ENCODE measurements at regions not wholly inside any gene's neighbourhood (a gene's known extent, or its start where the extent isn't known, plus 50 kb on each side); places are given as distances from the start of the nearest gene placed in this dataset.
"Not testable (repeated sequence)": the region's sequence is repeated elsewhere in the genome, so short reads cannot be mapped to it uniquely, and the experiment has no call there.

- Histone ChIP-seq H3K9me3 (ENCODE audit: control insufficient read depth, low read length) (no peaks in the 10 kb centered on the region), H3K36me3 (ENCODE audit: control insufficient read depth, insufficient read depth, low read length) (no peaks in the 10 kb centered on the region), H3K27ac (no peak overlapping the region), H3K4me1 (no peaks in the 10 kb centered on the region), H3K4me3 (ENCODE audit: low read depth, low read length) (no peak overlapping the region), H3K4me2 (ENCODE audit: low read length) (no peak overlapping the region), H3K27me3 (ENCODE audit: control insufficient read depth, insufficient read depth, low read length) (no peaks in the 10 kb centered on the region), H2AFZ (no peak overlapping the region), H3K9ac (no peak overlapping the region), H3K79me2 (no peaks in the 10 kb centered on the region)
- TF ChIP-seq CTCF (IDR thresholded peaks at IDR 0.05): no peak
These were observed 197.4 kb upstream of the PRSS16 start for GRCh38 chr6:27049863-27050781.

- H3K27me3 ChIP-seq (ENCODE audit: control insufficient read depth, insufficient read depth, low read length); H3K4me2 ChIP-seq (ENCODE audit: low read length); H3K79me2 ChIP-seq; H3K27ac ChIP-seq; H3K4me1 ChIP-seq; H3K4me3 ChIP-seq (ENCODE audit: low read depth, low read length); H3K36me3 ChIP-seq (ENCODE audit: control insufficient read depth, insufficient read depth, low read length); H3K9me3 ChIP-seq (ENCODE audit: control insufficient read depth, low read length); H3K9ac ChIP-seq; H2AFZ ChIP-seq: not testable (repeated sequence)
These were observed 195.3 kb upstream of the PRSS16 start for GRCh38 chr6:27052082-27052730.

DNA sequence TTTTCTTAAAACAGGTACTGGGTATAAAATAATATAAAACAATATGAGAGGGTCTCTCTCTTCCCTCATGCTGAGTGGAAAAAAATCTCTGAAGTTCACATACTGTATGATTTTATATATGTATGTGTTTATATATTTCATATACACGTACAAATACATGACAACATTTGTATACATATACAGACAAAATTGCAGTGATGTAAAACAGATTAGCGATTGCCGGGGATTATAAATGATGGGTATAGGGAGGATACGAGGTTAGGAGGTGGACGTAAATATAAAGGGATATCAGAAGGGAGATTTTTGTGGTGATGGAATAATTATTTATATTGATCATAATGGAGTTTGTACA is 194.8 kb upstream of the PRSS16 start:
- Histone ChIP-seq H3K4me2 (ENCODE audit: low read length) (no peak overlapping the region), H3K4me1 (no peaks in the 10 kb centered on the region), H3K4me3 (ENCODE audit: low read depth, low read length) (no peak overlapping the region), H3K9ac (no peak overlapping the region), H2AFZ (no peak overlapping the region), H3K9me3 (ENCODE audit: control insufficient read depth, low read length) (no peaks in the 10 kb centered on the region), H3K27ac (no peak overlapping the region), H3K27me3 (ENCODE audit: control insufficient read depth, insufficient read depth, low read length) (no peaks in the 10 kb centered on the region), H3K36me3 (ENCODE audit: control insufficient read depth, insufficient read depth, low read length) (no peaks in the 10 kb centered on the region), H3K79me2 (no peaks in the 10 kb centered on the region)
- no peak for TF ChIP-seq CTCF (IDR thresholded peaks at IDR 0.05)

- no peak overlapping the region for H2AFZ ChIP-seq
- TF ChIP-seq CTCF (IDR thresholded peaks at IDR 0.05): no peak
- no peak overlapping the region for H3K27ac ChIP-seq
These were observed 193.8 kb upstream of the PRSS16 start for GRCh38 chr6:27053738-27054137.

DNA sequence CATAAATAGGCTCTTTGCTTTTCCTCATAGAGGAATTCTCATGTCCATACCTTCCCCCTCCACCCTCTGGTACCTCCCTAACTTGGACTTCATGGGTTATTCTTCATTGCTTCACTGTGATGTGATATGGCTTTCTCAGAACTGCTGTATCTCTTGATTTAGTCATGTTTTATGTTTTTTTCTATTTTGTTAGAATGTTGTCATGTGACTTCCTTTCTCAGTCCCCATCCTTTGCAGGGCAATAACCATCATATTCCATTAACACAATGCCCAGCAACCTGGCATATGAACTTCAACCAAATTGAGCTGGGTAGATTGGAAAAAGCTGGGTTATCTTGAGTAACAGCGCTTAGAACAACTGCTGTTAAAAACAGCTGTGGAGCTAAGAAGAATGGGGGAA is 190.9 kb upstream of the PRSS16 start:
- no peaks in the 10 kb centered on the region for H3K9me3 ChIP-seq (ENCODE audit: control insufficient read depth, low read length)
- no peak for TF ChIP-seq CTCF (IDR thresholded peaks at IDR 0.05)

More at GRCh38 chr6:27053738-27054137, 193.8 kb upstream of the PRSS16 start:
- no peaks in the 10 kb centered on the region for H3K36me3 ChIP-seq (ENCODE audit: control insufficient read depth, insufficient read depth, low read length)
- no peak overlapping the region for H3K4me3 ChIP-seq (ENCODE audit: low read depth, low read length)
- H3K79me2 ChIP-seq: no peaks in the 10 kb centered on the region
- H3K9ac ChIP-seq: no peak overlapping the region
- H3K9me3 ChIP-seq (ENCODE audit: control insufficient read depth, low read length): no peaks in the 10 kb centered on the region
- H3K27me3 ChIP-seq (ENCODE audit: control insufficient read depth, insufficient read depth, low read length): no peaks in the 10 kb centered on the region
- H3K4me1 ChIP-seq: no peaks in the 10 kb centered on the region
- no peak overlapping the region for H3K4me2 ChIP-seq (ENCODE audit: low read length)

More for the DNA sequence above, 190.9 kb upstream of the PRSS16 start:
- Histone ChIP-seq H3K27me3 (ENCODE audit: control insufficient read depth, insufficient read depth, low read length) (no peaks in the 10 kb centered on the region), H3K36me3 (ENCODE audit: control insufficient read depth, insufficient read depth, low read length) (no peaks in the 10 kb centered on the region), H3K4me2 (ENCODE audit: low read length) (no peak overlapping the region), H2AFZ (no peak overlapping the region), H3K4me1 (no peaks in the 10 kb centered on the region), H3K4me3 (ENCODE audit: low read depth, low read length) (no peak overlapping the region), H3K27ac (no peak overlapping the region), H3K9ac (no peak overlapping the region), H3K79me2 (no peaks in the 10 kb centered on the region)

All from parathyroid adenoma (tissue), 2 donors.